HG02840 (cell line): ENCODE measurements at regions not wholly inside any gene's neighbourhood (a gene's known extent, or its start where the extent isn't known, plus 50 kb on each side); places are given as distances from the start of the nearest gene placed in this dataset.

Experiments
- ATAC-seq: cut with Tn5 transposase; IDR thresholded peaks from one replicate; pipeline ENCODE4 v1.9.1; 2021; ENCODE audit warnings: mild to moderate bottlenecking, moderate library complexity, moderate number of reproducible peaks; ENCODE audit not compliant: unreplicated experiment, low FRiP score

DNA sequence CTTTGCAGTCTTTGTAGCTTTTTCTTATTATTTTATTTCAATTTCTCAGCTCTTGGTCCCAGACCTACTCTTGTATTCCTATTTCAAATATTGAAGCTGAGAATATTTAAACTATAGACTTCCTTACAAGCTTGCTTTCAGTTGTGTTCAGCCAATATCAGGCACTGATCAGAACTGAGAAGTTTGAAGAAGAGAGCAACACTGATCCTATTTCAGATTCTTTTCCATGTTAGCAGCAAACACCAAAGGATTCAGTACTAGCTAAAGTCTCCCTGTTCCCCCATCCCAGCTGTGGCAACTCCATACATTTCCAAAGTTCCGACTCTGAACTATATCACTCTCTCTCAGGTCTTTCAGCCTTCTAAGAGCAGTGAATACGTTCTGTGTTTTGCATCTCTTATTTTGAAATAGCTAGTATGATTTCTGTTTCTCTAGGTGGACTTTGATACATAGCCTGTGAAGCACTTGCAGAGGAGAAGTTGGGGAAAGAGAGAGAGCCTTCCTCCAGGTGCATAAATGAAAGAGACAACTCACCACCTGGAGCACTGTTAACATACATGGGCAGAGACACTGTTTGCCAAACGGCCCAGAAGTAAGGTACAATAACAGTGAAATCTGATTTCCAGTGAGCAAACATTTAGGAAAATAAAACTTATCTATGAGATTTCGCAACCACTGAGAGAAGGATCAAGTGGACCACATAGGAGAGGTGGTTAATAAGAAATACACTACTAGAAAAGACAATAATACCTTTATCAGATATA lies 135.0 kb upstream of the ZNF804A start:
- no peak for ATAC-seq

DNA sequence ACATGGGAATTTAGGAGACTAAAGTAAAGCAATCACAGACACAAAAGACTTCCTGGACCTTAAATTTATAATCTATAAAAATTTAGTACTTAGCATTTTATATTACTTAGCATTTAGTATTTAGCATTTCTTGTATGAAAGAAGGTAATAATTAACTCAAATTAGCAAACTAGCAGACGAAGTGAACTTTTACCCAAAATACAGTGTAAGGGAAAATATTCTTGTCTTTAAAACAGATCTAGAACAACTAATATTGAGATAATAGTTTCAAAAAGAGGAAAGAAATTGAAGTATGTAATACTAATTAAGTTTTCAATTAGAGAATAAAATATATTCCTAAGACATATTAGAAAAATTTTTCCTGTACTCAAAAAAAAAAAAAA lies 134.5 kb upstream of the ZNF804A start:
- no peak for ATAC-seq

GRCh38 chr2:184468826-184469225 lies 129.5 kb upstream of the ZNF804A start:
- no peak for ATAC-seq

DNA sequence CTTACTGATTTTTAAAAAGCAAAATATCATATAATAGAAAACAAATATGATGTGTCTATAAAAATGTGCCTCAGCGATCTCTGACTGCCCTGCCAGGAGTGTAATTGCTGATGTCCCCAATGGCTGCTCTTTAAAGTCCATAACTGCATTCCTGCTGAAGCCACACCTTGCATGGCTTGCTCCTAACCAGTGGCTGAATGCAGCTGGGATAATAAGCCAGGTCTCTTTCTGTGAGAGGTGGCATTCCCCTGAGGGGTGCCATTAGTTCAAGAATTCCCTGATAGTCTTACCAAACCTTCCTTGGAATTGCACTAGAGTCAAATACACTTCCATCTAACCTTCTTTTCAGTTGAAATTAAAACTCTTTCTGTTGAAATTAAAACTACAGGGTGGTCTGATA lies 125.8 kb upstream of the ZNF804A start:
- no peak for ATAC-seq

- no peak for ATAC-seq
Measured at GRCh38 chr2:184481865-184482264, 116.5 kb upstream of the ZNF804A start.

DNA sequence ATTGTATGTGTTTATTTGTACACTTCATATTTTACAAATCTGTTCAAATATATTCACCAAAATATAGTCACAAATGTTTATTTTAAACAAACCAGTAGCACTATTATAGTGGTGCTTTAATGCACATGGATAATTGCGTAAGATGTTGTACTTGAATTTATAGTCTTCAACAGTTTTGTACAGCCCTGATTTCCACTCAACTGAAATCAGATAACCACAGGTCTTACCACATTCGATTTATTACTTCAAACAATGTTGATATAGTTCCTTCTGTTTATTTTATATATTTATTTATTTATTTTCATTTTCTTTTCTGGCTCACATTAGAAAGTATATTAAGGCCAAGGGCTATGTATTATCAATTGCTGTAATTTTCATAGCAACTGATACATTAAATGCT lies 99.4 kb upstream of the ZNF804A start:
- no peak for ATAC-seq

GRCh38 chr2:184504252-184504651 lies 94.1 kb upstream of the ZNF804A start:
- no peak for ATAC-seq

- no peak for ATAC-seq
Measured at GRCh38 chr2:184507254-184507653, 91.1 kb upstream of the ZNF804A start.

- no peak for ATAC-seq
Measured at GRCh38 chr2:184517402-184517801, 80.9 kb upstream of the ZNF804A start.

DNA sequence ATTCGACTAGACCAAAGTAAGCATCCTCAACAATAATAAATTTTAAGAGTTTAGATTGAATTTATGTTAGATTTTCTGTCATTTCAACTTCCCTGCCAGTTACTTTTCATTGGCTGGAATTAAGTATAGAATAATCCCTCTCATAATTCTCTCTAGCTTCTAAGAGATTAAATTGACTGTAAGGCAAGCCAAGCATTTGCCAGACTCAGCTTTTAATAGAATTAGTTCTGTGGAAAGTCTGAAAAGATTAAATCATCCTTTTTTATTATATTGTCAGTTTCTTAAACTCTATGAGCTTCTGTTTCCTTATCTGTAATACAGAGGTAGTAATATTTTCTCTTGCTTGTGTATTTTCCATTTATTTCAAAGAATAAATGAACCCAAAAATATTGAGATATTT lies 77.9 kb upstream of the ZNF804A start:
- no peak for ATAC-seq

GRCh38 chr2:184523732-184524131 lies 74.6 kb upstream of the ZNF804A start:
- ATAC-seq, result no peak

GRCh38 chr2:184524551-184525382 lies 73.6 kb upstream of the ZNF804A start:
- no peak for ATAC-seq

- ATAC-seq, result no peak
Measured at GRCh38 chr2:184527058-184527457, 71.3 kb upstream of the ZNF804A start.

GRCh38 chr2:184528119-184528518 lies 70.2 kb upstream of the ZNF804A start:
- ATAC-seq, result no peak

GRCh38 chr2:184530239-184530638 lies 68.1 kb upstream of the ZNF804A start:
- ATAC-seq, result no peak

DNA sequence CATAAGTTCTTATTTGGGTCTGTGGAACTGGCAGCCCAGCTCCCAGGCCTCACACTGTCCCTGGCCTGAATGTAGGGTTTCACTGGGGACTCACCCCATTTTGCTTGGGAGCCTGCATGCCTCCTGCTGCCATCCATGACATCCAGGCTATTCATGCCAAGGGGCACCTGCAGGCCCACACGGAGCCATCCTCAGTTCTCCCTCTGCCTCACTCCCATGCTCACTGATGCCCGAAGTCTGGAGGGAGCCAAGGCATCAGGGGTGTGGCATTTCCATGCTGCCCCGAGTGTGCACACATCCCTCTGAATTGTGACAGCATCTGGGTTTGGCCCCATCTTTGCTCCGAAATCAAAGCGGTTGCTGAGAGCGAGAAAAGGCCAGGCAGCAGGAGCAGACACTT lies 67.4 kb upstream of the ZNF804A start:
- no peak for ATAC-seq

DNA sequence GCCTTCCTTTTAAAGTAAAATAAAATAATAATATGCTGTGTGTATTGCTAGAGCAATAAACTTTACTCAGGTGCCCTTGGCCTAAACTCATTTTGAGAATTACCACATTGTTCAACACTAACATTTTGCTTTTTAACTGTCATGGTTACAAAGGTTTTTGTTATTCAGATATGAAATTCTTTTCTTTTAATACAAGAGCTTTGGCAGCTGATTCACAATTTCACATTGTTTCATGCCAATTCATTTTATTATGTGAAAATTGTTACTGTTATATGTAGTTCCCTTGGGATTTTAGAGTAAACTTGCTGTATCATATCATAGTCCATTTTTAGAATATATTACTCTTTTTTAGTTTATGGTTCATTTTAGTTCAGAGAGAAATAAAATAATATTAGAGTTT lies 65.8 kb upstream of the ZNF804A start:
- no peak for ATAC-seq

- no peak for ATAC-seq
Measured at GRCh38 chr2:184534986-184535385, 63.3 kb upstream of the ZNF804A start.

GRCh38 chr2:184540246-184540789 lies 58.0 kb upstream of the ZNF804A start:
- ATAC-seq, result no peak

- ATAC-seq, result no peak
Measured at GRCh38 chr2:184541591-184541990, 56.7 kb upstream of the ZNF804A start.

- ATAC-seq, result no peak
Measured at GRCh38 chr2:184543832-184544231, 54.5 kb upstream of the ZNF804A start.
